Rectal smooth muscle tissue (tissue), 1 donor: ENCODE measurements at regions not wholly inside any gene's neighbourhood (a gene's known extent, or its start where the extent isn't known, plus 50 kb on each side); places are given as distances from the start of the nearest gene placed in this dataset.

Source experiments
- H3K27ac ChIP-seq: one replicate; pipeline ENCODE4 v1.7.0; 2013; ENCODE audit warnings: low read depth, low read length, inconsistent platforms
- H3K27me3 ChIP-seq: one replicate; pipeline ENCODE4 v1.7.0; 2013; ENCODE audit warnings: low read length; ENCODE audit not compliant: control insufficient read depth, insufficient read depth
- H3K36me3 ChIP-seq: one replicate; pipeline ENCODE4 v1.7.0; 2013; ENCODE audit warnings: low read length; ENCODE audit not compliant: control insufficient read depth, insufficient read depth
- H3K4me1 ChIP-seq: one replicate; pipeline ENCODE4 v1.7.0; 2013; ENCODE audit warnings: low read length; ENCODE audit not compliant: control insufficient read depth, insufficient read depth
- H3K4me3 ChIP-seq: one replicate; pipeline ENCODE4 v1.7.0; 2013; ENCODE audit warnings: low read length
- H3K9ac ChIP-seq: one replicate; pipeline ENCODE4 v1.7.0; 2013; ENCODE audit warnings: low read length

GRCh38 chr13:107234319-107235073 is 666.6 kb upstream of the ARGLU1 start:
- Histone ChIP-seq H3K4me1 (no peaks in the 10 kb centered on the region), H3K36me3 (no peaks in the 10 kb centered on the region), H3K27ac (no peak overlapping the region), H3K4me3 (no peak overlapping the region), H3K27me3 (no peaks in the 10 kb centered on the region), H3K9ac (no peak overlapping the region)

- H3K27me3 ChIP-seq = no peaks in the 10 kb centered on the region
- H3K4me1 ChIP-seq = no peaks in the 10 kb centered on the region
- no peaks in the 10 kb centered on the region for H3K36me3 ChIP-seq
- no peak overlapping the region for H3K4me3 ChIP-seq
- no peak overlapping the region for H3K9ac ChIP-seq
- no peak overlapping the region for H3K27ac ChIP-seq
Measured at GRCh38 chr13:107233541-107233940, 665.6 kb upstream of the ARGLU1 start.

- H3K27ac ChIP-seq = no peak overlapping the region
- H3K9ac ChIP-seq = no peak overlapping the region
- H3K4me1 ChIP-seq = no peaks in the 10 kb centered on the region
- no peak overlapping the region for H3K4me3 ChIP-seq
- H3K36me3 ChIP-seq = no peaks in the 10 kb centered on the region
- H3K27me3 ChIP-seq = no peaks in the 10 kb centered on the region
Measured at GRCh38 chr13:107231944-107232343, 664.0 kb upstream of the ARGLU1 start.

GRCh38 chr13:107223867-107224266 is 655.9 kb upstream of the ARGLU1 start:
- no peaks in the 10 kb centered on the region for H3K4me1 ChIP-seq
- H3K9ac ChIP-seq = no peak overlapping the region
- no peaks in the 10 kb centered on the region for H3K27me3 ChIP-seq
- H3K36me3 ChIP-seq = no peaks in the 10 kb centered on the region
- H3K27ac ChIP-seq = no peak overlapping the region
- no peak overlapping the region for H3K4me3 ChIP-seq

GRCh38 chr13:107222597-107222996 is 654.7 kb upstream of the ARGLU1 start:
- Histone ChIP-seq H3K9ac (no peak overlapping the region), H3K4me3 (no peak overlapping the region), H3K27ac (no peak overlapping the region), H3K27me3 (no peaks in the 10 kb centered on the region), H3K36me3 (no peaks in the 10 kb centered on the region), H3K4me1 (no peaks in the 10 kb centered on the region)

- Histone ChIP-seq H3K27ac (no peak overlapping the region), H3K36me3 (no peaks in the 10 kb centered on the region), H3K4me3 (no peak overlapping the region), H3K9ac (no peak overlapping the region), H3K27me3 (no peaks in the 10 kb centered on the region), H3K4me1 (no peaks in the 10 kb centered on the region)
Measured at GRCh38 chr13:107220245-107220644, 652.3 kb upstream of the ARGLU1 start.

- Histone ChIP-seq H3K36me3 (no peaks in the 10 kb centered on the region), H3K4me3 (no peak overlapping the region), H3K27me3 (no peaks in the 10 kb centered on the region), H3K4me1 (no peaks in the 10 kb centered on the region), H3K9ac (no peak overlapping the region), H3K27ac (no peak overlapping the region)
Measured at GRCh38 chr13:107217251-107217650, 649.3 kb upstream of the ARGLU1 start.

GRCh38 chr13:107216046-107216755 is 648.3 kb upstream of the ARGLU1 start:
- no peak overlapping the region for H3K4me3 ChIP-seq
- no peak overlapping the region for H3K27ac ChIP-seq
- no peak overlapping the region for H3K9ac ChIP-seq
- no peaks in the 10 kb centered on the region for H3K4me1 ChIP-seq
- H3K27me3 ChIP-seq = no peaks in the 10 kb centered on the region
- no peaks in the 10 kb centered on the region for H3K36me3 ChIP-seq

- Histone ChIP-seq H3K36me3 (no peaks in the 10 kb centered on the region), H3K27me3 (no peaks in the 10 kb centered on the region), H3K4me1 (no peaks in the 10 kb centered on the region), H3K9ac (no peak overlapping the region), H3K27ac (no peak overlapping the region), H3K4me3 (no peak overlapping the region)
Measured at GRCh38 chr13:107211073-107211472, 643.1 kb upstream of the ARGLU1 start.

- H3K4me3 ChIP-seq = no peak overlapping the region
- no peaks in the 10 kb centered on the region for H3K4me1 ChIP-seq
- no peak overlapping the region for H3K9ac ChIP-seq
- H3K27ac ChIP-seq = no peak overlapping the region
- no peaks in the 10 kb centered on the region for H3K27me3 ChIP-seq
- H3K36me3 ChIP-seq = no peaks in the 10 kb centered on the region
Measured at GRCh38 chr13:107210723-107211030, 642.7 kb upstream of the ARGLU1 start.

- no peak overlapping the region for H3K4me3 ChIP-seq
- H3K27ac ChIP-seq = no peak overlapping the region
- no peaks in the 10 kb centered on the region for H3K27me3 ChIP-seq
- no peaks in the 10 kb centered on the region for H3K4me1 ChIP-seq
- no peak overlapping the region for H3K9ac ChIP-seq
- H3K36me3 ChIP-seq = no peaks in the 10 kb centered on the region
Measured at GRCh38 chr13:107209824-107210722, 642.1 kb upstream of the ARGLU1 start.

- Histone ChIP-seq H3K27me3 (no peaks in the 10 kb centered on the region), H3K27ac (no peak overlapping the region), H3K36me3 (no peaks in the 10 kb centered on the region), H3K4me1 (no peaks in the 10 kb centered on the region), H3K4me3 (no peak overlapping the region), H3K9ac (no peak overlapping the region)
Measured at GRCh38 chr13:107208889-107209288, 641.0 kb upstream of the ARGLU1 start.
